SJCRH30 (cell line): ENCODE measurements at regions not wholly inside any gene's neighbourhood (a gene's known extent, or its start where the extent isn't known, plus 50 kb on each side); places are given as distances from the start of the nearest gene placed in this dataset.

ENCODE experiments used
- DNase-seq, 2 experiments: peaks; one replicate each; pipeline ENCODE4 v3.0.0-alpha.2; 2015 to 2020
- H3K27ac ChIP-seq: fragments of 250-450 bp; sonication (Bioruptor Pico); 2 replicates; pipeline ENCODE4 v1.5.1; 2020; ENCODE audit warnings: mild to moderate bottlenecking, moderate library complexity
- H3K27me3 ChIP-seq: fragments of 250-450 bp; sonication (Bioruptor Pico); 2 replicates; pipeline ENCODE4 v1.5.1; 2020; ENCODE audit warnings: mild to moderate bottlenecking, moderate library complexity
- H3K36me3 ChIP-seq: fragments of 250-450 bp; sonication (Bioruptor Pico); 2 replicates; pipeline ENCODE4 v1.5.1; 2020; ENCODE audit warnings: mild to moderate bottlenecking, moderate library complexity
- H3K4me1 ChIP-seq: fragments of 250-450 bp; sonication (Bioruptor Pico); 2 replicates; pipeline ENCODE4 v1.5.1; 2020; ENCODE audit warnings: mild to moderate bottlenecking, moderate library complexity
- H3K4me3 ChIP-seq: fragments of 250-450 bp; sonication (Bioruptor Pico); 2 replicates; pipeline ENCODE4 v1.5.1; 2020; ENCODE audit warnings: mild to moderate bottlenecking, moderate library complexity
- H3K9me3 ChIP-seq: fragments of 250-450 bp; sonication (Bioruptor Pico); replicated peaks from 2 replicates; pipeline ENCODE4 v1.5.1; 2020; ENCODE audit warnings: mild to moderate bottlenecking, moderate library complexity

- Histone ChIP-seq H3K9me3 (no peaks in the 10 kb centered on the region), H3K4me1 (no peaks in the 10 kb centered on the region), H3K4me3 (no peak overlapping the region), H3K27ac (no peak overlapping the region), H3K36me3 (no peaks in the 10 kb centered on the region), H3K27me3 (peaks cover 27% of the 10 kb centered on the region)
- no peak for DNase-seq
Measured at GRCh38 chr20:54272901-54273488, 65.1 kb downstream of the PFDN4 start.

- H3K27ac ChIP-seq, result no peak overlapping the region
- H3K36me3 ChIP-seq, result no peaks in the 10 kb centered on the region
- DNase-seq, result no peak
- no peaks in the 10 kb centered on the region for H3K4me1 ChIP-seq
- peaks cover 30% of the 10 kb centered on the region for H3K27me3 ChIP-seq
- no peak overlapping the region for H3K4me3 ChIP-seq
- no peaks in the 10 kb centered on the region for H3K9me3 ChIP-seq
Measured at GRCh38 chr20:54275359-54276111, 67.6 kb downstream of the PFDN4 start.

GRCh38 chr20:54276577-54277169 is 68.8 kb downstream of the PFDN4 start:
- no peaks in the 10 kb centered on the region for H3K36me3 ChIP-seq
- H3K9me3 ChIP-seq, result no peaks in the 10 kb centered on the region
- DNase-seq, result no peak

GRCh38 chr20:54278262-54278661 is 70.4 kb downstream of the PFDN4 start:
- Histone ChIP-seq H3K4me1 (no peaks in the 10 kb centered on the region), H3K27me3 (peaks cover 22% of the 10 kb centered on the region), H3K36me3 (no peaks in the 10 kb centered on the region), H3K4me3 (no peak overlapping the region), H3K9me3 (no peaks in the 10 kb centered on the region), H3K27ac (no peak overlapping the region)
- DNase-seq, result no peak

More at GRCh38 chr20:54276577-54277169, 68.8 kb downstream of the PFDN4 start:
- Histone ChIP-seq H3K4me1 (no peaks in the 10 kb centered on the region), H3K27ac (no peak overlapping the region), H3K4me3 (no peak overlapping the region), H3K27me3 (peaks cover 28% of the 10 kb centered on the region)

GRCh38 chr20:54282625-54283024 is 74.7 kb downstream of the PFDN4 start:
- Histone ChIP-seq H3K4me3 (no peak overlapping the region), H3K9me3 (no peaks in the 10 kb centered on the region), H3K27ac (no peak overlapping the region), H3K4me1 (no peaks in the 10 kb centered on the region), H3K27me3 (peaks cover 8% of the 10 kb centered on the region), H3K36me3 (no peaks in the 10 kb centered on the region)
- no peak for DNase-seq

- peaks cover 8% of the 10 kb centered on the region for H3K27me3 ChIP-seq
- H3K27ac ChIP-seq, result no peak overlapping the region
- no peaks in the 10 kb centered on the region for H3K9me3 ChIP-seq
- no peak for DNase-seq
- no peaks in the 10 kb centered on the region for H3K4me1 ChIP-seq
- no peak overlapping the region for H3K4me3 ChIP-seq
- H3K36me3 ChIP-seq, result no peaks in the 10 kb centered on the region
Measured at GRCh38 chr20:54283253-54283652, 75.4 kb downstream of the PFDN4 start.

GRCh38 chr20:54284928-54285704 is 77.2 kb downstream of the PFDN4 start:
- Histone ChIP-seq H3K9me3 (no peaks in the 10 kb centered on the region), H3K4me3 (no peak overlapping the region), H3K4me1 (no peaks in the 10 kb centered on the region), H3K27ac (no peak overlapping the region), H3K27me3 (no peaks in the 10 kb centered on the region), H3K36me3 (no peaks in the 10 kb centered on the region)
- DNase-seq, result no peak

- H3K9me3 ChIP-seq, result no peaks in the 10 kb centered on the region
- H3K27me3 ChIP-seq, result no peaks in the 10 kb centered on the region
- H3K4me1 ChIP-seq, result no peaks in the 10 kb centered on the region
- peak; percentile 18 to 23 for DNase-seq
- no peak overlapping the region for H3K4me3 ChIP-seq
- no peaks in the 10 kb centered on the region for H3K36me3 ChIP-seq
- H3K27ac ChIP-seq, result no peak overlapping the region
Measured at GRCh38 chr20:54290636-54291035, 82.7 kb downstream of the PFDN4 start.

GRCh38 chr20:54291339-54292010 is 83.6 kb downstream of the PFDN4 start:
- H3K27me3 ChIP-seq, result no peaks in the 10 kb centered on the region
- no peaks in the 10 kb centered on the region for H3K4me1 ChIP-seq
- H3K4me3 ChIP-seq, result no peak overlapping the region
- no peak overlapping the region for H3K27ac ChIP-seq
- no peak for DNase-seq
- no peaks in the 10 kb centered on the region for H3K36me3 ChIP-seq
- no peaks in the 10 kb centered on the region for H3K9me3 ChIP-seq

GRCh38 chr20:54292185-54292584 is 84.3 kb downstream of the PFDN4 start:
- no peak overlapping the region for H3K27ac ChIP-seq
- no peaks in the 10 kb centered on the region for H3K27me3 ChIP-seq
- H3K4me3 ChIP-seq, result no peak overlapping the region
- no peaks in the 10 kb centered on the region for H3K36me3 ChIP-seq
- DNase-seq, result no peak
- no peaks in the 10 kb centered on the region for H3K4me1 ChIP-seq
- no peaks in the 10 kb centered on the region for H3K9me3 ChIP-seq

- H3K4me1 ChIP-seq, result no peaks in the 10 kb centered on the region
- H3K9me3 ChIP-seq, result no peaks in the 10 kb centered on the region
- no peak overlapping the region for H3K4me3 ChIP-seq
- no peaks in the 10 kb centered on the region for H3K27me3 ChIP-seq
- no peak for DNase-seq
- no peak overlapping the region for H3K27ac ChIP-seq
- H3K36me3 ChIP-seq, result no peaks in the 10 kb centered on the region
Measured at GRCh38 chr20:54293526-54293925, 85.6 kb downstream of the PFDN4 start.

GRCh38 chr20:54294094-54294493 is 86.2 kb downstream of the PFDN4 start:
- Histone ChIP-seq H3K4me3 (no peak overlapping the region), H3K36me3 (no peaks in the 10 kb centered on the region), H3K4me1 (no peaks in the 10 kb centered on the region), H3K27ac (no peak overlapping the region), H3K27me3 (no peaks in the 10 kb centered on the region), H3K9me3 (no peaks in the 10 kb centered on the region)
- DNase-seq, result no peak

- no peaks in the 10 kb centered on the region for H3K36me3 ChIP-seq
- H3K4me1 ChIP-seq, result no peaks in the 10 kb centered on the region
- no peak overlapping the region for H3K4me3 ChIP-seq
- no peak for DNase-seq
- no peaks in the 10 kb centered on the region for H3K9me3 ChIP-seq
- no peaks in the 10 kb centered on the region; the same call in 1 of the 2 replicates for H3K27me3 ChIP-seq
- no peak overlapping the region for H3K27ac ChIP-seq
Measured at GRCh38 chr20:54295686-54296085, 87.8 kb downstream of the PFDN4 start.

- DNase-seq, result no peak
- no peaks in the 10 kb centered on the region for H3K9me3 ChIP-seq
Measured at GRCh38 chr20:54305421-54305820, 97.5 kb downstream of the PFDN4 start.

More at GRCh38 chr20:54305421-54305820, 97.5 kb downstream of the PFDN4 start:
- no peak overlapping the region for H3K4me3 ChIP-seq
- H3K27me3 ChIP-seq, result peaks cover 4% of the 10 kb centered on the region; the same call in 1 of the 2 replicates
- H3K27ac ChIP-seq, result no peak overlapping the region
- H3K36me3 ChIP-seq, result no peaks in the 10 kb centered on the region
- H3K4me1 ChIP-seq, result no peaks in the 10 kb centered on the region
